T-cell (primary cell): ENCODE measurements at regions not wholly inside any gene's neighbourhood (a gene's known extent, or its start where the extent isn't known, plus 50 kb on each side); places are given as distances from the start of the nearest gene placed in this dataset.

Source experiments
- ATAC-seq, 4 experiments: fragments of 200-7000 bp in 3 of 4; fragments of 150-1000 bp in 1 of 4; cut with Tn5 transposase; replicated peaks in 1 of 4; 1 replicate in 3 of 4; 2 replicates in 1 of 4; pipeline ENCODE4 v1.10.0; 2021; ENCODE audit warnings: moderate library complexity in 3 of 4, mild to moderate bottlenecking in 2 of 4, moderate number of reproducible peaks in 1 of 4
- CTCF ChIA-PET, 2 donors: fragments of 300-600 bp; sonication (Branson Sonifier 250); formaldehyde crosslinking; loops; one replicate each; lab custom pipeline; 2022; ENCODE audit warnings: antibody characterized with exemption in 2 of 2; lab: Charles Lee
- POLR2A ChIA-PET, 2 donors: fragments of 300-600 bp; sonication (Branson Sonifier 250); formaldehyde crosslinking; loops; one replicate each; lab custom pipeline; 2022; ENCODE audit warnings: antibody characterized with exemption in 2 of 2; lab: Charles Lee
- DNase-seq, 35 experiments: peaks; one replicate each; pipeline versions ENCODE4 v3.0.0 to v3.0.0-alpha.2; 2013 to 2023
- H3K27ac ChIP-seq: one replicate; pipeline ENCODE4 v1.5.1; 2013; ENCODE audit warnings: low read length
- H3K27me3 ChIP-seq, 2 experiments: replicated peaks in 1 of 2; 1 replicate in 1 of 2; 2 replicates in 1 of 2; pipeline versions ENCODE4 v1.6.1 to v1.7.0; 2013; ENCODE audit warnings: low read length in 1 of 2, mixed read lengths in 1 of 2; ENCODE audit not compliant: control insufficient read depth in 2 of 2, insufficient read depth in 2 of 2; ENCODE audit errors: extremely low read depth in 1 of 2
- H3K36me3 ChIP-seq, 2 donors: 1 replicate in 1 of 2; 2 replicates in 1 of 2; pipeline versions ENCODE4 v1.6.1 to v1.7.0; 2013; ENCODE audit warnings: low read length in 1 of 2; ENCODE audit not compliant: control insufficient read depth in 2 of 2, insufficient read depth in 1 of 2; ENCODE audit errors: extremely low read depth in 1 of 2
- H3K4me1 ChIP-seq, 2 experiments: 1 replicate in 1 of 2; 2 replicates in 1 of 2; pipeline versions ENCODE4 v1.6.1 to v1.7.0; 2013; ENCODE audit warnings: low read length in 2 of 2, mixed read lengths in 1 of 2; ENCODE audit not compliant: insufficient read depth in 2 of 2, control insufficient read depth in 1 of 2; ENCODE audit errors: extremely low read depth in 1 of 2
- H3K4me3 ChIP-seq, 2 donors: 1 replicate in 1 of 2; 2 replicates in 1 of 2; pipeline versions ENCODE4 v1.5.1 to v1.7.0; 2013; ENCODE audit warnings: mild to moderate bottlenecking in 2 of 2, low read length in 1 of 2, moderate library complexity in 1 of 2; ENCODE audit not compliant: control insufficient read depth in 1 of 2; ENCODE audit errors: extremely low read depth in 1 of 2
- H3K9me3 ChIP-seq: 2 replicates; pipeline ENCODE4 v1.7.0; 2013
- H3K27ac Mint-ChIP-seq, 2 donors: one replicate each; pipeline ENCODE4 v1.8.0; 2020 to 2021; ENCODE audit warnings: mild to moderate bottlenecking in 2 of 2, mixed read lengths in 2 of 2
- H3K27me3 Mint-ChIP-seq, 2 donors: one replicate each; pipeline ENCODE4 v1.8.0; 2021 to 2022; ENCODE audit warnings: mixed read lengths in 2 of 2
- H3K36me3 Mint-ChIP-seq: one replicate; pipeline ENCODE4 v1.8.0; 2021; ENCODE audit warnings: mixed read lengths
- H3K4me1 Mint-ChIP-seq, 3 donors: one replicate each; pipeline ENCODE4 v1.8.0; 2020 to 2022; ENCODE audit warnings: mixed read lengths in 3 of 3, mild to moderate bottlenecking in 1 of 3
- H3K4me3 Mint-ChIP-seq, 3 donors: one replicate each; pipeline ENCODE4 v1.8.0; 2020 to 2022; ENCODE audit warnings: mild to moderate bottlenecking in 3 of 3, mixed read lengths in 3 of 3, moderate library complexity in 3 of 3
- H3K9me3 Mint-ChIP-seq, 3 donors: one replicate each; pipeline ENCODE4 v1.8.0; 2020 to 2022; ENCODE audit warnings: mixed read lengths in 3 of 3
- WGBS: methylation state at CpG from one replicate; pipeline ENCODE4 v1.1.5; 2013; ENCODE audit warnings: missing lambda C conversion rate; ENCODE audit not compliant: insufficient coverage; 5-methylcytosine and 5-hydroxymethylcytosine counted together

GRCh38 chr6:37103169-37104039, 66.5 kb upstream of the PIM1 start:
- H3K4me3 Mint-ChIP-seq: peak overlapping the region; percentile 39 to 70 (median 69)
- DNase-seq (peak in 1 of 35 experiments; percentile 25), ATAC-seq (no peak)
- peak overlapping the region in 1 of 2 donors; percentile 76 for H3K27ac Mint-ChIP-seq
- 88% methylated on average over 4 of the region's 10 CpGs for WGBS
- H3K27ac ChIP-seq: peak overlapping the region; percentile 79
- H3K9me3 ChIP-seq: no peaks in the 10 kb centered on the region
- H3K36me3 Mint-ChIP-seq: no peaks in the 10 kb centered on the region
- H3K4me1 ChIP-seq: peaks cover 22 to 24% of the 10 kb centered on the region in 2 experiments
- peak overlapping the region; percentile 36 to 66 for H3K4me3 ChIP-seq
- no peaks in the 10 kb centered on the region for H3K36me3 ChIP-seq
- CTCF ChIA-PET: interaction anchor here in 1 of 2 donors (1.1 to 1.3 kb wide), 2 partner anchors 55 to 68 kb away, joined by 3 read pairs; no protein-coding TSS in a partner anchor
- no peaks in the 10 kb centered on the region for H3K9me3 Mint-ChIP-seq
- no peaks in the 10 kb centered on the region for H3K27me3 ChIP-seq
- POLR2A ChIA-PET: interaction anchor here in 1 of 2 donors (0.8 to 1.5 kb wide), 3 partner anchors 52 to 79 kb away, joined by 5 to 14 read pairs (median 10); partner anchors contain the start of gene PIM1
- no peaks in the 10 kb centered on the region for H3K27me3 Mint-ChIP-seq
- H3K4me1 Mint-ChIP-seq: peaks cover 21 to 36% (median 28%) of the 10 kb centered on the region in 3 donors

GRCh38 chr6:37104824-37105147, 65.2 kb upstream of the PIM1 start:
- Histone ChIP-seq H3K4me3 (no peak overlapping the region), H3K27me3 (peaks cover 0 to 5% of the 10 kb centered on the region in 2 experiments), H3K4me1 (peaks cover 22 to 24% of the 10 kb centered on the region in 2 experiments), H3K27ac (no peak overlapping the region), H3K9me3 (no peaks in the 10 kb centered on the region), H3K36me3 (no peaks in the 10 kb centered on the region)
- no peak overlapping the region for H3K4me3 Mint-ChIP-seq
- H3K4me1 Mint-ChIP-seq: peaks cover 21 to 38% (median 28%) of the 10 kb centered on the region in 3 donors
- ChIA-PET POLR2A (interaction anchor here in 1 of 2 donors (0.7 kb wide), 1 partner anchor 9 kb away, joined by 5 read pairs; no protein-coding TSS in a partner anchor), CTCF (interaction anchor here in 1 of 2 donors (0.6 kb wide), 1 partner anchor 65 kb away, joined by 4 read pairs; the partner anchor contains the start of gene PIM1)
- no peaks in the 10 kb centered on the region for H3K27me3 Mint-ChIP-seq
- no peaks in the 10 kb centered on the region for H3K9me3 Mint-ChIP-seq
- H3K27ac Mint-ChIP-seq: no peak overlapping the region
- 100% methylated on average over 1 of the region's 2 CpGs for WGBS
- no peaks in the 10 kb centered on the region for H3K36me3 Mint-ChIP-seq
- DNase-seq (no peak), ATAC-seq (no peak)

- peaks cover 0 to 5% of the 10 kb centered on the region in 2 experiments for H3K27me3 ChIP-seq
- WGBS: no CpG with 5 or more reads among the region's 6 CpGs
- H3K36me3 Mint-ChIP-seq: no peaks in the 10 kb centered on the region
- no peaks in the 10 kb centered on the region for H3K9me3 ChIP-seq
- peaks cover 22 to 24% of the 10 kb centered on the region in 2 experiments for H3K4me1 ChIP-seq
- peak overlapping the region in 1 of 2 donors; percentile 19 for H3K27ac Mint-ChIP-seq
- H3K36me3 ChIP-seq: no peaks in the 10 kb centered on the region
- CTCF ChIA-PET: interaction anchor here in 1 of 2 donors (0.6 kb wide), 1 partner anchor 64 kb away, joined by 4 read pairs; the partner anchor contains the start of gene PIM1
- POLR2A ChIA-PET: interaction anchor here in 1 of 2 donors (0.7 kb wide), 1 partner anchor 9 kb away, joined by 5 read pairs; no protein-coding TSS in a partner anchor
- no peak overlapping the region for H3K4me3 Mint-ChIP-seq
- peaks cover 21 to 38% (median 28%) of the 10 kb centered on the region in 3 donors for H3K4me1 Mint-ChIP-seq
- H3K27me3 Mint-ChIP-seq: no peaks in the 10 kb centered on the region
- H3K27ac ChIP-seq: no peak overlapping the region
- ATAC-seq (no peak), DNase-seq (no peak)
- H3K9me3 Mint-ChIP-seq: no peaks in the 10 kb centered on the region
- no peak overlapping the region for H3K4me3 ChIP-seq
Observed at GRCh38 chr6:37105148-37106050, 64.6 kb upstream of the PIM1 start.

- DNase-seq: no peak
- no peak for ATAC-seq
- H3K4me1 Mint-ChIP-seq: peaks cover 21 to 35% (median 28%) of the 10 kb centered on the region in 3 donors
- peaks cover 0 to 5% of the 10 kb centered on the region in 2 experiments for H3K27me3 ChIP-seq
- peaks cover 22 to 24% of the 10 kb centered on the region in 2 experiments for H3K4me1 ChIP-seq
- H3K4me3 ChIP-seq: no peak overlapping the region
- no peaks in the 10 kb centered on the region for H3K36me3 Mint-ChIP-seq
- ChIA-PET POLR2A (no interaction called here), CTCF (no interaction called here)
- no peaks in the 10 kb centered on the region for H3K27me3 Mint-ChIP-seq
- H3K27ac ChIP-seq: no peak overlapping the region
- no peak overlapping the region for H3K4me3 Mint-ChIP-seq
- no peaks in the 10 kb centered on the region for H3K9me3 ChIP-seq
- no peaks in the 10 kb centered on the region for H3K9me3 Mint-ChIP-seq
- no peaks in the 10 kb centered on the region for H3K36me3 ChIP-seq
- H3K27ac Mint-ChIP-seq: no peak overlapping the region
Observed at GRCh38 chr6:37106051-37106363, 63.9 kb upstream of the PIM1 start.

GRCh38 chr6:37106554-37106953, 63.4 kb upstream of the PIM1 start:
- DNase-seq (no peak), ATAC-seq (no peak)
- Mint-ChIP-seq H3K9me3 (no peaks in the 10 kb centered on the region), H3K27ac (peak overlapping the region in 1 of 2 donors; percentile 28), H3K4me3 (no peak overlapping the region), H3K27me3 (no peaks in the 10 kb centered on the region), H3K36me3 (no peaks in the 10 kb centered on the region), H3K4me1 (peaks cover 21 to 35% (median 28%) of the 10 kb centered on the region in 3 donors)
- Histone ChIP-seq H3K4me1 (peaks cover 22 to 24% of the 10 kb centered on the region in 2 experiments), H3K9me3 (no peaks in the 10 kb centered on the region), H3K27me3 (peaks cover 0 to 5% of the 10 kb centered on the region in 2 experiments), H3K27ac (no peak overlapping the region), H3K4me3 (no peak overlapping the region), H3K36me3 (no peaks in the 10 kb centered on the region)
- ChIA-PET POLR2A (no interaction called here), CTCF (no interaction called here)
- WGBS: no CpG with 5 or more reads among the region's 8 CpGs

GRCh38 chr6:37106982-37107491, 62.9 kb upstream of the PIM1 start:
- Mint-ChIP-seq H3K4me3 (no peak overlapping the region), H3K4me1 (peaks cover 16 to 32% (median 25%) of the 10 kb centered on the region in 3 donors), H3K27ac (no peak overlapping the region), H3K36me3 (no peaks in the 10 kb centered on the region), H3K27me3 (no peaks in the 10 kb centered on the region), H3K9me3 (no peaks in the 10 kb centered on the region)
- Histone ChIP-seq H3K4me1 (peaks cover 20% of the 10 kb centered on the region in 2 experiments), H3K9me3 (no peaks in the 10 kb centered on the region), H3K36me3 (no peaks in the 10 kb centered on the region), H3K27ac (no peak overlapping the region), H3K27me3 (peaks cover 0 to 5% of the 10 kb centered on the region in 2 experiments), H3K4me3 (no peak overlapping the region)
- CTCF ChIA-PET: no interaction called here
- DNase-seq: no peak
- WGBS: 87% methylated on average over 3 of the region's 7 CpGs
- POLR2A ChIA-PET: no interaction called here
- ATAC-seq: no peak
